HG03378 (cell line): ENCODE measurements at regions not wholly inside any gene's neighbourhood (a gene's known extent, or its start where the extent isn't known, plus 50 kb on each side); places are given as distances from the start of the nearest gene placed in this dataset.
"Not testable (repeated sequence)": the region's sequence is repeated elsewhere in the genome, so short reads cannot be mapped to it uniquely, and the experiment has no call there.

Experiments used
- ATAC-seq: cut with Tn5 transposase; IDR thresholded peaks from one replicate; pipeline ENCODE4 v1.9.1; 2021; ENCODE audit warnings: mild to moderate bottlenecking, moderate library complexity; ENCODE audit not compliant: unreplicated experiment

DNA sequence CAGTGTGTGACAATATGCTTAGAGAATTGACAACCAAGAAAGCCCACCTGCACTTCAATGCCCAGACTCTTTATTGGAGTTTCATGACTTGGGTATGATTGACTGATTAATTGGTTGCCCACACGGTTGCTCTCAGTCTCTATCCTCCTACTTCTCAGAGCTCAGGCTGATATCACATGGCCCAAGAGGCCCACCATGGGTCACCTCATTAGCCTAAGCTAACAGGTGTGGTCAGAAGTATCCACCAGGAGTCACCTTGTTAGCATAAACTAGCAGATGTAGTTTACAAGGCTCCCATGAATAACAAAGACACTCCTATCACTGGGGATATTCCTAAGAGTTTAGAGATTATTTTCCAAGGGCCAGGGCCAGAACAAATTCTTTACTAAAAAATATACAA lies 120.2 kb upstream of the MBNL1 start:
- no peak for ATAC-seq

DNA sequence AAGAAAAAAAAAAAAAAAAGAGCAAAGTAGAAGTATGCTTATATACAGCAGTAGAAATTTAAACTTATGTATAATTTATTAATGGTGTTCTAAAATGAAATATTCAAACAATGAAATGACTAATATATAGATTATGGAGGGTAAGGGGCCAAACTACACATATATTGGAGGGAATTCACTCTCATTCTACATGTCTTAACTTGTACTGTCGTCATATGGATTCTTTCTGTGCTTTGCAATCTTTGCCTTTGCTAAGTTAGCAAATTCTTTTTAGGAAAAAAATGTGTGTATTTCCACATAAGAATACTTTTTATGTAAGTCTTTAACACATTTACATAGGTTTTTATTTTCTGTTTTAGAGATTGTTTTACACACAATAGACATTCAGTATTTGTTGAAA lies 118.9 kb upstream of the MBNL1 start:
- ATAC-seq: no peak

DNA sequence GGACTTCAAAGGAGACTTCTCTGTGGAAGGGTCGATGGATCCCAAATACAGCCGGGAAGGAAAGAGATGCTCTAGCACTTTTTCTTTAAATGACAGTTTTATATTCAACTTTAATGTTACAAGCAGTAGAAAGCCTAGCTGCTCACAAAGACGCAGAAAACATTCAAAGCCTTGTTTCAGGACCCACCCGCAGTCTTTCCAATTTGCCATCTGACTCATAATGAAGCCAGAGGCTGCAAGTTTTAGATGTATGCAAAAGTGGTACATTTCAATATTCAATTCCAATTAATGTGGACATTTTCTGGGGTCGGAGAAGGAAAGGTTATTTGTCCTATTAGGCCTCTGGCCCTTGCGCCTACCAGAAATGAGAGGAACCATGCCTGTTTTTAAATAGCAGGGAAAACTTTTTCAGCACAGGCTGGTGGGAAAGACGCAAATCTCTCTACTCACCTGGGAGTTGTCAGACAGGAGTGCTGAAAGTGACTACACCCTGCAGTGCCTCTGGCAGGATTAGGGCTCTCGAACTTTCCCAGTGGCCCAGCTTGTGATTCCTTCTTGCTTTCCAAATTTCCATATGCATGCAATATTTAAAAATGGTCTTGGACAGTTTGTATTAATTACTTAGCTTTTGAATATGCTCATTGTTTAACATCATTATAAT lies 117.4 kb upstream of the MBNL1 start:
- no peak for ATAC-seq

DNA sequence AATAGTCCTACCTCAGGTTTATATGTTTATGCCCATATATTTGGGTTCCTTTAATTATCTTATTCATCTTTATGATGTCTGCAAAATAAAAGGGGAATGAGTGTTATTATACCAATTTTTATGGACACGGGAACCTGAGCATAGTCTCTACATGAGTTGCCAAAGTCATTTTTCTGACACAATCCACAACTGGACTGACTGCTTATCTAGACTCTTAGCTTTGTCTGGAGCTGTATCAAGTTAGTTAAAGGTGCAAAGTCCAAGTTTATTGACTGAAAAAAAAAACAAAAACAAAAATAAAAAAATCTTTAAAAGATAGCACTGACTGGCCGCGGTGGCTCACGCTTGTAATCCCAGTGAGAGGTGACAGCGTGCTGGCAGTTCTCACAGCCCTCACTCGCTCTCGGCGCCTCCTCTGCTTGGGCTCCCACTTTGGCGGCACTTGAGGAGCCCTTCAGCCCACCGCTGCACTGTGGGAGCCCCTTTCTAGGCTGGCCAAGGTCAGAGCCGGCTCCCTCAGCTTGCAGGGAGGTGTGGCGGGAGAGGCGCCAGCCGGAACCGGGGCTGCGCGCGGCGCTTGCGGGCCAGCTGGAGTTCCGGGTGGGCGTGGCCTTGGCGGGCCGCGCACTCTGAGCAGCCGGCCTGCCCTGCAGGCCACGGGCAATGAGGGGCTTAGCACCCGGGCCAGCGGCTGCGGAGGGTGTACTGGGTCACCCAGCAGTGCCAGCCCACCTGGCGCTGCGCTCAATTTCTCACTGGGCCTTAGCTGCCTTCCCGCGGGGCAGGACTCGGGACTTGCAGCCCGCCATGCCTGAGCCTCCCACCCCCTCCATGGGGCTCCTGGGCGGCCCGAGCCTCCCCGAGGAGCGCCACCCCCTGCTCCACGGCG lies 116.6 kb upstream of the MBNL1 start:
- not testable (repeated sequence) for ATAC-seq

DNA sequence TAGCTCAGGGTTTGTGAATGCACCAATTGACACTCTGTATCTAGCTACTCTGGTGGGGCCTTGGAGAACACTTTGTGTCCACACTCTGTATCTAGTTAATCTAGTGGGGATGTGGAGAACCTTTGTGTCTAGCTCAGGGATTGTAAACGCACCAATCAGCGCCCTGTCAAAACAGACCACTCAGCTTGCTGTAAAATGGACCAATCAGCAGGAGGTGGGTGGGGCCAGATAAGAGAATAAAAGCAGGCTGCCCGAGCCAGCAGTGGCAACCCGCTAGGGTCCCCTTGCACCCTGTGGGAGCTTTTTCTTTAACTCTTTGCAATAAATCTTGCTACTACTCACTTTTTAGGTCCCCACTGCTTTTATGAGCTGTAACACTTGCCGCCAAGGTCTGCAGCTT lies 115.6 kb upstream of the MBNL1 start:
- ATAC-seq: not testable (repeated sequence)

DNA sequence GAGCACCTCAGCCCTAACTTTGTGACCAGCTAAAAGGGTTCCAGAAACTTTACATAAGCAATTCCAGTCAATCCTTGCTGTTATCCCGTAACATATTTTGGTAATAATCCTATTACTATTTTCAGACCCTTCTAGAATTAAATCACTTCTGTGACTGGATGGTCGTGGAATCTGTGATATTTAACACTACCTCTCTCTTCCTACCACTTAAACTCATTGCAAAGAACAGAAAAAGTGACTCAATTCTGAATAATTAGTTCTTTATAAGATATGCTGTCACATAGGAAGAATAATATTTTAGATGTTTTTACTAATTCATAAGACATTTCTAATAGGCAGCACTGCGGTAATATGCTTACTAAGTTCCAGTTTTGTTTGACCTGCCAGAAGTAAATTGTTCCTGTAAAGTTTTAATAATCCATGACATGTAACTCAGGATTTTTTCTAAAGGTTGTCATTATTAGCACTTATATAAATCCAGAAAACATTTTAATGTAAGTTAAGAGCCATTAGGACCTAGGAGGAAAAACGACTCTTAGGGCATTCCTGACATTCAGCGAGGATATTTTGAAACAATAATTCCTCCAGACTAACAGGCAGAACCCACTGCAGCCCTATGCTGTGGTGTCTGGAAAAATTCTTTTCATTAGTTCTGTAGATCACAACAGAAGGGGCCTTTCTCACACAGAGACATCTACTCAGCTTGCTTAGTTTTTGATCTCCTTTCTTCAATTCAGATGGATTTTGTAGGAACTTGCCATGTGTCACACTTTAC lies 113.3 kb upstream of the MBNL1 start:
- no peak for ATAC-seq

DNA sequence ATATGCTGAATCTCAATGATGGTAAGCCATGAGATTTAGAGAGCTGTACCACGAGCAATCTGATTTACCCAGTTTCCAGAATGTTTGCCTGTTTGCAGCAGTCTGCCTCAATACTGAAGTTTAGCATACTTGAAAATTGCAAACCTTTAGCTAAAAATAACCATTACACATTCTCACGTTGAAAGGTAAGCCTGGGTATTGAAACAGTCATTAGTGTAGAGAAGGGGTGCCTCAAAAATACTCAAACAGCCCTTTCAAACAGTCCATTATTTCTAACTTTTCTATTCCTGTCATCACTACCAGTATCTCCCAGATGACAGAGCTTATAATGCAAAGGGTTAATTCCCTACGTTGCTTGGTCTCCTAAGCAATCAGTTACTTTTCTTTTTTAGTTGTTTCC lies 111.8 kb upstream of the MBNL1 start:
- no peak for ATAC-seq

DNA sequence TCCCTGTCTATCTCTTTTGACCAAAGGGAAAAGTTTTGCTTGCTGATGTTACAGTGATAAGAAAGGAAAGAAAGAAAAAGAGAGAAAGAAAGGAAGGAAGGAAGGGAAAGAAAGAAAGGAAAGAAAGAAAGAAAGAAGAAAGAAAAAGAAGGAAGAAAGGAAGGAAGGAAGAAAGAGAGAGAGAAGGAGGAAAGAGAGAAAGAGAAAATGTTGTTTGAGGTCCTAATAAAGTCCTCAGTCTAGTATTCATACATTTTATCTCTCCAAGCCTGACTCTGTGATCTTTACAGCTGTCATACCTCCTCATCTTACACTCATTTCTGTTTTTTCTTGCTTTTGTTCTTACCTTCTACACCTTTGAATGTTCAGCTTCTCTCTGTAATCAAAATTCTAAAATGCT lies 111.4 kb upstream of the MBNL1 start:
- no peak for ATAC-seq

DNA sequence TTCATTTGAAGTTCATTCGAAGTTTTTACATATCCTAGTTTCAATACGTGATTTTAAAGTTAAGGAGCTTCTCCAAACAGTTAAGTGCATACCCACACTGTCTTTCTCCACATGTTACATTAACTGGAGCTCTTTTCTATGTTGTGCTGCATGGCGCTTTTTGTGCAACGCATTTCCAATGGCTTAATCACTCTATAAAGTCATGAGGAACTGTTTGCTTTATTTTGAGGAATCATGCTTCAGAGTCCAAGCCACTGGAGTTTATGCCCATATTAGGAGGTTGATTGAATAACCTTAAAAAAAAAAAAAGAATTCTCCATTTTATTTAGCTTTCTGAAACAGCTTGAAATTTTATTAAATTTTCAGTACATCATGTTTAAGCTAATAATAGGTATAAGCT lies 109.4 kb upstream of the MBNL1 start:
- no peak for ATAC-seq

DNA sequence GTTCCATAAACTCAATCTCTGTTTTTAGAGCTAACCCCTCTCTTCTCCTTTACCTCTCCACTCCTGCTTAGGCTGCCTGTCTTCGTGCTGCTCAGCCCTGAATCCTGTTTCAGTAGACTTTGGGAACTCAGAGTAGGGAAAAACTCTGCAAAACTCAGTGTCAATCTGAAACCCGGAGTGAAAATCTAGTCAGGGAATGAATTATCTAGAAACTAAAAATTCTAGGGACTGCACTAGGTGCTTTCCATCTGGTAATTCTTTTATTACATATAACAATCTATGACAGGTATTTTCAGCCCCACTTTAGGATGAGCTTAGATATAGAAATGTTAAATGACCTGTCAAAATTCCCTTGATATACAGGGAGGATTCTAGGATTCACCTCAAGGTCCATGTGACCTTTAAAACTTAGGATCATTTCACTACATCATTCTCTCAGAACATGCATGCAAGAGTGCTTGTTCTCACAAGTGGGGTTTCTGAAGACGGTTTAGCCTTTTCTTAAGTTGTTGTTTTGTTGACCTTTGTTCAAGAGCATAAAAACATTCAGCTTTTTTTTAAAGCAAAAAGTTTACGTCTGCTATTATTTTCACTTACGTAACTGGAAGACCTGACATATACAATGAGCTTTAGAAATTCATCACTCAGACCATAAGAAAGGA lies 108.2 kb upstream of the MBNL1 start:
- no peak for ATAC-seq

DNA sequence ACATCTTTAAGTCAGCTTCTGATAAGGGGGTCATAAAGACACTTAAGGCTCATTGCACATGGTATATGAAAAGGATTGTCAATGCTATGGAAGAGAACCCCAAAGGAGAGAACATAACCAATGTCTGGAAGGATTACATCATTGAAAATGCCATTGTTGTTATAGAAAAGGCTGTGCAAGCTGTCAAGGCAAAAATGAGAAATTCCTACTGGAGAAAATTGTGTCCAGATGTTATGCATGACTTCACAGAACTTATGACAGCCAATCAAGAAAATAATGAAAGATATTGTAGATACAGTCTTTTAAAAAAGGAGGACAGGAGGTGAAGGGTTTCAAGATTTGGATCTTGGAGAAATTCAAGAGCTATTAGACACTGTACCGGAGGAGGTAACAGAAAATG lies 96.3 kb upstream of the MBNL1 start:
- no peak for ATAC-seq

DNA sequence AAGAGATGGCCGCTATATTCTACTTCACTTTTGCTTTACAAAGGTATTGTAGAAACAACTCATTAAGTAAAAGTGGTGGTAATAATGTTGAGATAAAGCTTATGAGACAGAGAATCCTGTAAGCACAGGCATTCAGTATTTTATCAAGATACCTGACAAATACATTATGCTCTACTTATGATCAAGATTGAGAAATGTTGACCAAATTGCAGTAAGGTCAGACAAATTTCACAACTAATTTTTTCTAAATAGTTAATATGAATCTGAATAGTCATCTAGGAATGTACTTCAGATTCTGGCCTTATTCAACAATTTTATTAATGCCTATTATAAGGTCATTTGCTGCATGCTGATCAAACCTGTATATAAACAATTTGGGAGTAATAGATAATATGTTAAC lies 95.1 kb upstream of the MBNL1 start:
- no peak for ATAC-seq

DNA sequence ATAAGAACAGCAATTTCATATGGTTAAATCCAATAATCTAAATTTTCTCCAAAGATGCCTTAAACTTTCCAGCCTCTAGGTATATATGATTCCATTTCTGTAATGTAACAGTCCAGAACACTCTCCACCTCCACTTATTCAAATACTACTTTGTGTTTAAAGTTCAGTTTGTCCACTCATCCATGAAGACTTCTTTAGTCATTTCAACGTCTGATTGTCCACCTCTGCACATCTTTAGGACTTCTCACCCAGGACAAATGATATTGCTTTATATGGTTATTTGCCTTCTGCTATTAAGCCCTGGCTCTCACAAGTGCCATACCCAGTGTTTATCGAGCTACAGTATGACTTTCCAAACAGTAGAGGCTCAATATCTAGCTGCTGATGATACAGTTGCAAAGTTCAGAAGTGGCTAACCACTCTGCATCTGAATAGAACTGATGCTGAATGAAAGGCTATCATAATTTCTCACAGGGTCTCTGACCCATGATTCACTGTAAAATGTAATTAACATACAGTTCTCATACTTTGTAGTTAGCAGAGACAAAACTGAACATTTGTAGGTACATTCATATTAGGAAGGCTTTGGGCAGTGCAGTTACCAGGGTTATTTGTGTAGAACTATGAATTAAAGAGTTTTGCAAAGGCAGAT lies 93.7 kb upstream of the MBNL1 start:
- ATAC-seq: no peak

DNA sequence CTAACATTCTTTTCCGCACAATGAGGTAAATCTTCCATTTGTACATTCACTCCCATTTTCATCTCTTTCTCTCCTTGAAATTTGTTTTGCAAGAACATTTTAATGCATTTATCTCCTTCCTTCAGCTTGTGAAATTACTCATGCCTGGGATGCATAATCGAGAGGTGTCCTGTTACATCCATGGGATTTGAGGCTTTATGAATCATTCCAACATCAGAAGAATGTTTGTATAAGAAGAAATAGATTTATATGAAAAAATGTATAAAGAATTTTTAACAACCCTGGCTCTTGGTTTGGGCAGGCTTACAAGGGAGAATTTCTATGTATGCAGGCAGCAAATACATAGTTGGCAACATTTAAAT lies 93.2 kb upstream of the MBNL1 start:
- ATAC-seq: no peak

DNA sequence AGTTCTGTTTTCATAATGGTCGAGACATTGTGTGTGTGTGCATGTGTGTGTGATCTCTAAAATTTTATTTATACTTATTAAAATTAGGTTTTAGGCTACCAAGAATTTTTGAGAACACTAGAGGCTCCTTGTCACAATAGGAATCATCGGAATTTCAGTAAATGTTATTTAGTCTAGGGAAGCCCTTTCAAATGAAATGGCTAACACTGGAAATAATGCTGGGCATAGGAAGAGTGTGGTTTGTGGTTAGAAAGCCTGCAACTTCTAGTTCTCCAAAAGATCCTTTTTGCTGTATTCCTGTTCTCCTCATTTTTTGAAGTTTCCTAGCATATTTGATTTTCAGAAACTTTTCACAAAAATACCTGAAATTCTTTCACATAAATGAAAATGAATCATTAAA lies 92.5 kb upstream of the MBNL1 start:
- no peak for ATAC-seq

DNA sequence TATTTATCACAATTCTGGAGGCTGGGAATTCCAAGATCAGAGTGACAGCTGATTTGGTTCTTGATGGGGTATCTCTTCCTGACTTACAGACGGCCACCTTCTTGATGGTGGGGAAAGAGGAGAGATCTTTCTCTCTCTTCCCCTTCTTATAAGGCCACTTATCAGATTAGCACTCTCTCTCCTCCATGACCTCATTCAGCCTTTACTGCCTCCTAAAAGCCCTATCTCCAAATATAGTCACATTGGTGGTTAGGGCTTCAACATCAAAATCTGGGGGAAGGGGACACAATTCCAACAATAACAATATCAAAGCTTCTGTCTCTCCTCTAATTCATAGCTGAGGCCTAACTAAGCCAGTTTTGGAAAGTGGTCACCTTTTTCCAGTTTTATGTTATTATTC lies 91.7 kb upstream of the MBNL1 start:
- ATAC-seq: no peak

DNA sequence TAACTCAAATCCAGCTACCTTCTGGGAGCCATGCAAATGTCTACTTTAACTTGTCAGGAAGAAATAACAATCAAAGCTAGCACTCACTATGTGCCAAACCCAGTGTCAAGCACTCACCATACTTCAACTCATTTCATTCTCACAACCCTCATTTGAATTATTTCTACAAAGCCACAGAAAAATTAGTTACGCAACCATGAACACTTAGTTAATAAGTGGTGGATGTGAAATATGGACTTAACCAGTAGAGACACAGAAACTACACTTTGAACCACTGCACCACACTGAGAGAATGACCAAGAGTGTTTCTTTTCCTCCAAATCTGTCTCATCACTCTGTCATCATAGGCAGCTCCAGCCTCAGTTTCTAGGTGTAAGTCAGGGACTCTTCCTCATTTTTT lies 91.0 kb upstream of the MBNL1 start:
- peak; percentile 96 for ATAC-seq

DNA sequence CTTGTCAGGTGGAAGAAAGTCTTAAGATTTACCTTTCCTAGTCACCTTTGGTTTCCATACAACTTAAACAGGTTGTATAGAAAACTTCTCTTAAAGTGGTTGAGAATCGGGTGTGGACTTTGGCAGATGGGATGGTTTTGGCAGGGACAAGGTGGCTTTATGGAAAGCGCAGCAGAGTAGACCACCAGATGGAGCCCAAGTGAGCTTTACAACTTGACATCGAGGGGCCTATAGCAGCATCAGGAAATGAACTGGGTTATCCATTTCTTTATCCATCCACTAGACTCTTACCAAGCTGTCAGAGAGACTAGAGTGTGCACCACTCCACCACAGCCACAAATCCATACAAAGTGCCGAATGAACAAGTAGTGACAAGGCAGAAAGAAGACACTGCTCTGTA lies 85.3 kb upstream of the MBNL1 start:
- peak; percentile 58 for ATAC-seq

DNA sequence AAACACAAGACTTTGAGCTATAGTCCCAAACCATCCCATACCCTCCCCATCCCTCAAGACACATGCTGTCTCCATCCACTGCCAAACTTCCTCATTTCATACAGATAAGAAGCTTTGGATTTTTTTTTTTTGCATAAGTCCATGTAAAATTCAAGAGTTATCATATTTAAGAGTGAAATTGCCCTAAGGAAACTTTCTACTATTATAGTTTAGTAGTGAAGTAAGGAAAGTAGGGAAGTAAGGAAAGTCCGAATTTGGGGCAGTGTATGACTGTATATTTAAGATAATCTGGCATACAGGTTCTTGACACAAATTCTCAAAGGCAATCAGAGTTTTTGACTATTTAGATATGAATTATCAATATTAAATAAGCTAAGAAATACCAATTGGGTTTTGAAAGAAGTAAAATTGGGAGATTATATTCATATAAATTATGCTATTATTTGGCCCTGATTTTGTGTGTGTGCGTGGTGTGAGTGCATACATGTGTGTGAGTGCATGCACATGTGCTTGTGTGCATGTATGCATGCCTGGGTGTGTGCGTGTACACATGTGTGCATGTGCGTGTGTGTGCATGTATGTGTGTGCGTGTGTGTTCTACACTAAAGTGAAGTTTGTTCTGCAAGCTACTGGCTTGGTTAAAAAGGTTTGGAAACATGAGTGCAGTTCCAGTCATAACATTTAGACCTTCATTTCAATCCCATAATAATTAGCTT lies 83.6 kb upstream of the MBNL1 start:
- no peak for ATAC-seq
